HEK293 (cell line): ENCODE measurements at regions not wholly inside any gene's neighbourhood (a gene's known extent, or its start where the extent isn't known, plus 50 kb on each side); places are given as distances from the start of the nearest gene placed in this dataset.

Experiments used
- PBX3 ChIP-seq: sonication (generic); formaldehyde crosslinking; IDR thresholded peaks from 2 replicates; pipeline ENCODE4 v1.8.1; 2022; ENCODE audit warnings: mild to moderate bottlenecking, moderate library complexity, missing genetic modification reagents
- ZBTB17 ChIP-seq: fragments of 450-650 bp; formaldehyde crosslinking; IDR thresholded peaks from 2 replicates; pipeline ENCODE4 v1.5.1; 2016; ENCODE audit warnings: missing biosample characterization, missing genetic modification characterization
- ZNF341 ChIP-seq: fragments of 450-650 bp; formaldehyde crosslinking; IDR thresholded peaks from 2 replicates; pipeline ENCODE4; 2016; ENCODE audit warnings: low read depth, missing biosample characterization, missing genetic modification characterization

GRCh38 chr9:110136802-110137201 is 71.2 kb downstream of the C9orf152 start:
- TF ChIP-seq ZNF341 (tag by site-specific recombination) (no peak), ZBTB17 (no peak), PBX3 (CRISPR knock-in tag) (no peak)
